NK-92 treated with Interleukin-12 subunit alpha and Interleukin-12 subunit beta, amount 100 ng/mL, for 24 hours (cell line): ENCODE measurements at regions not wholly inside any gene's neighbourhood (a gene's known extent, or its start where the extent isn't known, plus 50 kb on each side); places are given as distances from the start of the nearest gene placed in this dataset.

Experiments used
- DNase-seq: peaks from one replicate; lab custom pipeline; 2025; lab: John Stamatoyannopoulos, UW

GRCh38 chr12:111011999-111012600, 91.7 kb upstream of the MYL2 start:
- DNase-seq: no peak

GRCh38 chr12:111010916-111011657, 90.7 kb upstream of the MYL2 start:
- DNase-seq: no peak

- DNase-seq: no peak
Observed at GRCh38 chr12:111010061-111010460, 89.7 kb upstream of the MYL2 start.

GRCh38 chr12:111006621-111007020, 86.2 kb upstream of the MYL2 start:
- DNase-seq: no peak

- no peak for DNase-seq
Observed at GRCh38 chr12:110998971-110999370, 78.6 kb upstream of the MYL2 start.

- no peak for DNase-seq
Observed at GRCh38 chr12:110998165-110998564, 77.8 kb upstream of the MYL2 start.

GRCh38 chr12:110996415-110996814, 76.0 kb upstream of the MYL2 start:
- no peak for DNase-seq

GRCh38 chr12:110995615-110996014, 75.2 kb upstream of the MYL2 start:
- no peak for DNase-seq

- no peak for DNase-seq
Observed at GRCh38 chr12:110995016-110995415, 74.6 kb upstream of the MYL2 start.

GRCh38 chr12:110993434-110993833, 73.1 kb upstream of the MYL2 start:
- no peak for DNase-seq

GRCh38 chr12:110992909-110993308, 72.5 kb upstream of the MYL2 start:
- no peak for DNase-seq

- no peak for DNase-seq
Observed at GRCh38 chr12:110983811-110984210, 63.4 kb upstream of the MYL2 start.

GRCh38 chr12:110972866-110973265, 52.5 kb upstream of the MYL2 start:
- no peak for DNase-seq

- no peak for DNase-seq
Observed at GRCh38 chr12:110971936-110972335, 51.6 kb upstream of the MYL2 start.

- DNase-seq: no peak
Observed at GRCh38 chr12:110971189-110971920, 51.0 kb upstream of the MYL2 start.
